A673 (cell line): ENCODE measurements at regions not wholly inside any gene's neighbourhood (a gene's known extent, or its start where the extent isn't known, plus 50 kb on each side); places are given as distances from the start of the nearest gene placed in this dataset.

Experiments
- EZH2 ChIP-seq: fragments of 200-600 bp; sonication (generic); IDR thresholded peaks from 2 replicates; pipeline ENCODE4 v1.6.1; 2017; ENCODE audit warnings: borderline replicate concordance, low read depth, mild to moderate bottlenecking, mixed read lengths, antibody characterized with exemption, low read length; ENCODE audit not compliant: poor library complexity, severe bottlenecking
- TF ChIP-seq, protein P1 (sequence below): fragments of 300-800, 200-600 bp; sonication (generic); conservative IDR thresholded peaks from 2 replicates; pipeline ENCODE4 v1.5.1; 2017; ENCODE audit warnings: low read depth, mild to moderate bottlenecking, antibody characterized with exemption, low read length, moderate library complexity, mixed read lengths

- TF ChIP-seq, protein P1, sequence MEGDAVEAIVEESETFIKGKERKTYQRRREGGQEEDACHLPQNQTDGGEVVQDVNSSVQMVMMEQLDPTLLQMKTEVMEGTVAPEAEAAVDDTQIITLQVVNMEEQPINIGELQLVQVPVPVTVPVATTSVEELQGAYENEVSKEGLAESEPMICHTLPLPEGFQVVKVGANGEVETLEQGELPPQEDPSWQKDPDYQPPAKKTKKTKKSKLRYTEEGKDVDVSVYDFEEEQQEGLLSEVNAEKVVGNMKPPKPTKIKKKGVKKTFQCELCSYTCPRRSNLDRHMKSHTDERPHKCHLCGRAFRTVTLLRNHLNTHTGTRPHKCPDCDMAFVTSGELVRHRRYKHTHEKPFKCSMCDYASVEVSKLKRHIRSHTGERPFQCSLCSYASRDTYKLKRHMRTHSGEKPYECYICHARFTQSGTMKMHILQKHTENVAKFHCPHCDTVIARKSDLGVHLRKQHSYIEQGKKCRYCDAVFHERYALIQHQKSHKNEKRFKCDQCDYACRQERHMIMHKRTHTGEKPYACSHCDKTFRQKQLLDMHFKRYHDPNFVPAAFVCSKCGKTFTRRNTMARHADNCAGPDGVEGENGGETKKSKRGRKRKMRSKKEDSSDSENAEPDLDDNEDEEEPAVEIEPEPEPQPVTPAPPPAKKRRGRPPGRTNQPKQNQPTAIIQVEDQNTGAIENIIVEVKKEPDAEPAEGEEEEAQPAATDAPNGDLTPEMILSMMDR: no peak
- TF ChIP-seq EZH2: no peak
Observed at GRCh38 chr12:114975640-114976310, 291.8 kb upstream of the TBX3 start.
